Mesothelial cell of epicardium (in vitro differentiated cells): ENCODE measurements at regions not wholly inside any gene's neighbourhood (a gene's known extent, or its start where the extent isn't known, plus 50 kb on each side); places are given as distances from the start of the nearest gene placed in this dataset.

Experiments used
- DNase-seq, 2 experiments: peaks; one replicate each; pipeline ENCODE4 v3.0.0; 2021; ENCODE audit warnings: low spot score in 2 of 2; ENCODE audit not compliant: unreplicated experiment in 2 of 2
- H3K27ac Mint-ChIP-seq: 2 replicates; pipeline ENCODE4 v1.8.0; 2021; ENCODE audit warnings: mixed read lengths
- H3K27me3 Mint-ChIP-seq: 2 replicates; pipeline ENCODE4 v1.8.0; 2021; ENCODE audit warnings: low read depth, mixed read lengths
- H3K36me3 Mint-ChIP-seq: 2 replicates; pipeline ENCODE4 v1.8.0; 2021; ENCODE audit warnings: mixed read lengths
- H3K4me1 Mint-ChIP-seq: 2 replicates; pipeline ENCODE4 v1.8.0; 2021; ENCODE audit warnings: mixed read lengths
- H3K4me3 Mint-ChIP-seq: 2 replicates; pipeline ENCODE4 v1.8.0; 2021; ENCODE audit warnings: mild to moderate bottlenecking, moderate library complexity, mixed read lengths
- H3K9me3 Mint-ChIP-seq: 2 replicates; pipeline ENCODE4 v1.8.0; 2021; ENCODE audit warnings: mixed read lengths
- TF ChIP-seq, protein P1 (sequence below): fragments of 200-600 bp; sonication (generic); IDR thresholded peaks from one replicate; pipeline ENCODE4 v1.5.0; 2021; ENCODE audit warnings: antibody characterized with exemption; ENCODE audit not compliant: unreplicated experiment

DNA sequence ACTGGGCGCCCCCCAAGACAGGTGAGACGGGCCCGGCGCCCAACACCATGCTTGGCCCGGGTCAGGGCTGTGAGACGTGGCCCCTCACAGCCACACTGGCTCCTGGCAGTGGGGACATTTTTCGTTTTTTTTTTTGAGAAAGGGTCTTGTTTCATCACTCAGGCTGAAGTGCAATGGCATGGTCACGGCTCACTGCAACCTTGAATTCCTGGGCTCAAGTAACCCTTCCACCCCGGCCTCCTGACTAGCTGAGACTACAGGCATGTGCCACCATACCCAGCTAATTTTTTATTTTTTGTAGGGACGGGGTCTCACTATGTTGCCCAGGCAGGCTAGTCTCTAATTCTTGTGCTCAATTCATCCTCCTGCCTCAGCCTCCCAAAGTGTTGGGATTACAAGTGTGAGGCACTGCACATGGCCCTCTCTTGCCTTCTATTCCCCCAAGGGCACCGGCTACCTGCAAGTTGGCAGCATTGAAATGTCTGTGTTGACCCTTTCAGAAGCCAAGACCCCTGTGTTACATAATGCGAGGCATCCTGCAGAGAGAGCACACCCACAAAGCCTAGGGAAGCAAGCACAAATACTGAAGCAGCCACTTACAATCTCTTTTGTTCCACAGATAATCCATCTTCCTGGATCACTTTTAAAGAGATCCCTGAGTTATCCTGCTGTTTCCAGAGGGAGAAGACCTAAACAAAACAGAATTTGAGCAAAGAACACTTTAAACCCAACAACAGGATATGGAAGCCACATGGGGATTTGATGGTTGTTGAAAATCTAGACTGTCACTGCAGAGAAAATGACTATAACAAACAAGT, 57.5 kb upstream of the SLC4A11 start:
- DNase-seq = no peak
- Mint-ChIP-seq H3K27ac (no peak overlapping the region), H3K4me3 (no peak overlapping the region), H3K9me3 (no peaks in the 10 kb centered on the region), H3K36me3 (peaks cover 33% of the 10 kb centered on the region), H3K27me3 (no peaks in the 10 kb centered on the region), H3K4me1 (no peaks in the 10 kb centered on the region)
- TF ChIP-seq, protein P1, sequence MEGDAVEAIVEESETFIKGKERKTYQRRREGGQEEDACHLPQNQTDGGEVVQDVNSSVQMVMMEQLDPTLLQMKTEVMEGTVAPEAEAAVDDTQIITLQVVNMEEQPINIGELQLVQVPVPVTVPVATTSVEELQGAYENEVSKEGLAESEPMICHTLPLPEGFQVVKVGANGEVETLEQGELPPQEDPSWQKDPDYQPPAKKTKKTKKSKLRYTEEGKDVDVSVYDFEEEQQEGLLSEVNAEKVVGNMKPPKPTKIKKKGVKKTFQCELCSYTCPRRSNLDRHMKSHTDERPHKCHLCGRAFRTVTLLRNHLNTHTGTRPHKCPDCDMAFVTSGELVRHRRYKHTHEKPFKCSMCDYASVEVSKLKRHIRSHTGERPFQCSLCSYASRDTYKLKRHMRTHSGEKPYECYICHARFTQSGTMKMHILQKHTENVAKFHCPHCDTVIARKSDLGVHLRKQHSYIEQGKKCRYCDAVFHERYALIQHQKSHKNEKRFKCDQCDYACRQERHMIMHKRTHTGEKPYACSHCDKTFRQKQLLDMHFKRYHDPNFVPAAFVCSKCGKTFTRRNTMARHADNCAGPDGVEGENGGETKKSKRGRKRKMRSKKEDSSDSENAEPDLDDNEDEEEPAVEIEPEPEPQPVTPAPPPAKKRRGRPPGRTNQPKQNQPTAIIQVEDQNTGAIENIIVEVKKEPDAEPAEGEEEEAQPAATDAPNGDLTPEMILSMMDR = no peak
